Kasumi-1 (cell line): ENCODE measurements at regions not wholly inside any gene's neighbourhood (a gene's known extent, or its start where the extent isn't known, plus 50 kb on each side); places are given as distances from the start of the nearest gene placed in this dataset.
"Not testable (repeated sequence)": the region's sequence is repeated elsewhere in the genome, so short reads cannot be mapped to it uniquely, and the experiment has no call there.

Experiments used
- DNase-seq, 2 experiments: peaks; one replicate each; lab custom pipeline; 2025; lab: John Stamatoyannopoulos, UW

DNA sequence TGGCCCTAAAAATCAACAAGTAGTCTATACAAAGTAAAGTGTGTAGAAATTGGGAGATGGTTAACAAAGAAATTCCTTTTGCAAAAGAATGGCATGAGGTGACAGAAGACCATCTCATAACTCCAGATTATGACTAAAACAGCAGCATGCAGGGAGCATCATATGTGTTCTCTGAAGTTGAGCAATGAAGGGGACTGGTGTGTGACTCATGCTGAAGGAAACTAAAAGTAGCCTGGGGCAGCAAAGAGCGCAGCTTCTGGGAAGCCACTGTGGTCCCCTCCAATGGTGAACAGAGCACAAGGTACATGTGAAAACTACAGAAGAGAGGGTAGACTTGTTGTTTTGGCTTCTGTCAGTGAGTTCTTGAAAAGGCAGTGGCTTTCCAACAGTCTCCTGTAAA lies 133.4 kb downstream of the MACC1 start:
- DNase-seq = peak in 1 of 2 experiments; percentile 0

- DNase-seq = no peak
Measured at GRCh38 chr7:20079080-20079479, 138.1 kb downstream of the MACC1 start.

GRCh38 chr7:20076835-20077234 lies 140.3 kb downstream of the MACC1 start:
- no peak for DNase-seq

DNA sequence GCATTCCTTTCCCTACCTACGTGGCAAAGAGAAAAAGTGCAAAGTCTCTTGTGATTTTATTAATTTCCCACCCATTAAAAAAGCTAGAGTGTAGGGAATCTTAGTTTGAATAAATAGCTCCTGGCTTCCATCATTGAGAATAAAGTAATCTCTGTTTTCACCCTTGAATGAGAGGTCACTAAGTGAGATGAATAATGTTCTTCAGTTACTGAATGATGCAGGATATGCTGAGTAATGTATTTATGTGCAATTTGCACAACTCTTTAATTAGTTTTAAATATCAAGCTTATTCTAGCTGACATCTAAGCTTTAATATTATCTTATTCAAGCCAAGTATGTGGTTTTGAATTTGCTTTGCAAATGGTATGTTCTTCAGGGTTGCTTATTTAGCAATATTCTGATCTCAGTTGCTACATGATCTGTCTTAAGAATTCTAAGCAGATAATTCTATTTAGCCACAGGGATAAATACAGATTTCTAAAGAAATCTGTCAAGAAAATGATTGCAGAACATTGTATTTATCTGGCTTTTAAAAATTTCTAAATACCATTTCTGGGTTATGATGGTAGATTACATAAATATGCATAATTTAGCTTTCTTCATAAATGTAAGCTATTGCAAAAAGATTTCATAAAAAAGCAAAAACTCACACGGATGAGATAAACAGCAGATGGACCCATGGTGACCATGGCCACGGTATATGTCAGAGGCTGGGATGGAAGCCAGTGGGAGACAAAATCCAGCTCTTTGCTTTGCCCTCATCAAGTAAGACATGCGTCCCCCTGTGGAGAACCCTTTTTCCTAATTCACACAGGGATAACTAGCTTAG lies 141.0 kb downstream of the MACC1 start:
- DNase-seq = no peak

DNA sequence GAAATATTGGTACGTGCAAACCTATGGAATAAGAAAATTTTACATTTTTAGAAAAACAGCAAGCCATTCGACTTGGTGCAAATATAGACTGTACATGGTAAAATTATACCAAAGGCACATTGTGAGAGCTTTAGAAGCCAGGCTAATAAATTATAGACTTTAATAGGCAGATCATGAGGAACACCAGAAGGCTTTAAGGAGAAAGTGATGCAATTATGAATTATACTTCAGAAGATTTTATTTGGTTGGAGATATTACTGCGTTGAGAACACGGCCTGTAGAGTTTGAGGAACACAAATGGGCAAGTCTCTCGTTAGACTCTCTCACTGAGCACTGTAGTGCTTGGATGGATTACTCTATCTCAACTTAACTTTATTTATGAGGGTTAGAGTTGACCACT lies 141.7 kb downstream of the MACC1 start:
- no peak for DNase-seq

DNA sequence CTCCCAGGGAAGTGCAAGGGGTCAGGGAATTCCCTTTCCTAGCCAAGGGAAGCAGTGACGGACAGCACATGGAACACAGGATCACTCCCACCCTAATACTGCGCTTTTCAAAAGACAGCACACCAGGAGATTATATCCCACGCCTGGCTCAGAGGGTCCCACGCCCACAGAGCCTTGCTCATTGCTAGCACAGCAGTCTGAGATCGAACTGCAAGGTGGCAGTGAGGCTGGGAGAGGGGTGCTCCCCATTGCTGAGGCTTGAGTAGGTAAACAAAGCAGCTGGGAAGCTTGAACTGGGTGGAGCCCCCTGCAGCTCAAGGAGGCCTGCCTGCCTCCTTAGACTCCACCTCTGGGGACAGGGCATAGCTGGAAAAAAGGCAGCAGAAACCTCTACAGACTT lies 149.2 kb downstream of the MACC1 start:
- not testable (repeated sequence) for DNase-seq

DNA sequence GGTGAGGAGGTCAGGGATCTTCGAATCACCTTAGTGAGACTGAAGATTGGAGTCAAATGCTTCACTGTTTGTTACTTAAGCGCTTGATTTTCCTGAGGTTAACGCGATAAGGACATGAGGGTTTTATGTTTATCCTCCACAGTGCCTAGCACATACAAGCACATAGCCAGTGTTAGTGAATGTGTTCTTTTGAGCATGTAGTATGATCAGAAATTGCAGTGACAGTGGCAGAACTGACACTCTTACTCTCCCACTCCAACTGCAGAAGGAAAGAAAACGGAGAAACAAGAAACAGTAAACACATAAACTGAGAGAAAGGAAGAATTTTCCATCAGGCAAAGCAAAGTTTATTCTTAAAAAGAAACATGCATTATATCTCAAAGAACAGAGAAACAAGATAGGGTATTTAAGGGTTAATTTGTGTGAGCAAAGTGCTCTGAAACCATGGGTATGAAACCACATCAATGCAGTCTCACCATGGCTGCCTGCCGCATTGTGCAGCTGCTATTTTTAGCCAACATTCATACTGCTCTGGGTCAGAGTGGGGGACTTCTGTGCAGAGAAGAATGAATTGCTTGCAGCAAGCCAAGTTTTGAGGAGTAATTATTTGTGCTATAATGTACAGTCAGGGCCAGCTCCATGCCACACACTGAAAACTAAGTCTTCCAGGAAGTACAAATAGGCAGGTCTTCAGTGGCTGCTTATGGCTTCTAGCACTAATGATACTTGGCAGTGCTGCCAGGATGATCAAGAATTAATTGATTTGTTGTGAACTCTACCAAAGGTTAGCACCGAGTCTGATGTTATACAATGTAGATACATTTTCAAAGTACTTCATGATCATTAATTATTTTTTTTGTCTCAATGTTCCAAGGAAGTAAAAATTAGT lies 152.0 kb downstream of the MACC1 start:
- DNase-seq = peak in 1 of 2 experiments; percentile 0

DNA sequence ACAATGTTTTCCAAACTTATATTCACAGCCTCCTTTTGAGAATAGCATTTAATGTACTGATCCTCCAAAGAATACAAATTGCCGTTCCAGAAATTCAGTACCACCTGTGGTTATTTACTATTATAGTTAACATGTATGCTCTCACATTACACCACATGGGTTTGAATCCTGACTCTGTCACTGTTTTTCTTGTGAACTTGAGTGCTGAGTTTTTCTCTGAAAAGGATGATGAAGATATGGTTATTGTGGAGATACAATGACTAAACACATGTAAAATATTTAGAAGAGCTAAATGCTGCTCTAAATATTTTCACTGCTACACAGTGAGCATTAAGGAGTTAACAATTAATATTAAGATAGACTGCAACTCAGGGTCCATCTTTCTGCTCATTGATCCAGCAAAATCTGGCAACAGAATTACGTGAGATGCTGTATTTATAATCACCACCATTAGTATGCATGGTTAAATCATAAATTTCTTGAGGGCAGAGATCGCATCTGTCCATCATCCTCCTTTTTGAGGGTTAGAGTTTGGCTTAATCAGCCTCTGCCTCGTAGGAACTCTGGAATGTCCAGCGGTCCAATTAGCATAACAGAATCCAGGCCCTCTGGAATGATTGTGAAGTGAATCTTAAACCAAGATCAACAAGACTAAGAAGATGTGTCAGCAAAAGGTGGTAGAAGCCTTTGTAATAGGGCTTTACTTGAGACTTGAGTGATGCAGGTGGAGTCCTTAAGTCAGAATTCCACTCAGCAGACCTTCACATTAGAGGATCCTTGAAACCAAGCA lies 152.8 kb downstream of the MACC1 start:
- no peak for DNase-seq

DNA sequence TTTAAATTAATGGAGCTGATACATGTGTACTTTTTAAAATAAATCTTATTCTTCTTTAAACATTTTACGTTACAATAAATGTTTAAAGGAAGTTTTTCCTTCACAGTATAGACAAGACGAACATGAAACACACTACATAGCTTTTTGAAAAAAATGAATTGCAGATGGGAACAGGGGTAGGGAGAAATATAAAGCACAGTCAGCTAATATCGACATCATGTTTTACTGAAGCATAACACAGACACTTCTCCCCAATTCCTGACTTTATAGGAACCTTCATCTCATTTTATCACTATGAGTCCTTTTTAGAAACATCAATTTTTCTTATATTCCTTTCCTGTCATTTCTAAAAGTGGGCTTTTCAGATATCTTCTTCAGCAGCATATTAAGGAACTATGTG lies 153.5 kb downstream of the MACC1 start:
- DNase-seq = no peak

GRCh38 chr7:20062932-20063331 lies 154.3 kb downstream of the MACC1 start:
- no peak for DNase-seq

- DNase-seq = no peak
Measured at GRCh38 chr7:20053334-20054104, 163.7 kb downstream of the MACC1 start.

GRCh38 chr7:20050241-20050966 lies 166.8 kb downstream of the MACC1 start:
- DNase-seq = no peak

GRCh38 chr7:20038676-20039075 lies 178.5 kb downstream of the MACC1 start:
- DNase-seq = no peak

DNA sequence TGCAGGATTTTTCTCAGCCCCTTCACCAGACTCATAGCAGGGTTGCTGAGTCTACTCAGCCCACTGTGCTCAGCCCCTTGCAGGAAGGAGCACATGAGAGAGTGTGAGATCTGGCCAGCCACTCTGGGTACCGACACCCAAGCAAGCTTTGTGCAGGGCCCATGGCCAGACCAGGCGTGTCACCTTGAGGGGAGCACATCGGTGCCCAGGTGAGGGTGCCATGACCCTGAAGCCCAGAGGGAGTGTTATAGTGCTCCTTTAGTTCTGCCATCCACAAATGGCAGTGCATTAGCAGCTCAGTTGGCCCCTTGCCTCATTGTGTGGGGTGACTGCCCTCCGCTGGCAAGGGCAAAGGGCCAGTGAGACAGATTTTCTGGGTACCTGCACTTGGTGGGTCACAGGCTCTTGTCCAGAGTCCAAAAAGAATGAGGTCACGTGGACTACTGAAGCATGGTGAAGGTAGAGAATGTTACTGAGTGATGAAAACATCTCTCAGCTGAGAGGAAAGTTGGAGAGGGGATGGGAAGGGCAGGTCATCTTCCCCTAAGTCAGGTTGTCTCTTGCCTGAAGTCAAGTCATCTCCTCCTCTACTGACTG lies 181.8 kb downstream of the MACC1 start:
- no peak for DNase-seq

GRCh38 chr7:20033621-20034400 lies 183.4 kb downstream of the MACC1 start:
- DNase-seq = no peak

DNA sequence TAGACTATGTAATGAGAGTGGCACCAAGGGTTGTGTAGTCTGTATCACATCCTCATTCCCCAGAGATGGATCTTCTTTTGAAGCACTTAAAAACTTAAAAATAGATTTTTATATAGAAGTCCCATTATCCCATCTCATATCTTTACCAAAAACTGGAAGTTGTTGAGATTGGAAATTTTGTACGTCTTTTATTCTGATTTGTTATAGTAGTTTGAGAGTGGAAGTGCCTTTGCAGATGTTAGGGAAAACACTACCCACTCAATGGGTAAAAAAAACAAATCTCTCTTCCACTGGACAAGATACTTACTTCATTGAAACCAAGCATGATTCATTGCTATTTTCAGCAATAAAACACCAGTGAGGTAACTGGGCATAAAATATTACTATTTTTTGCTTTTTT lies 184.4 kb downstream of the MACC1 start:
- no peak for DNase-seq

DNA sequence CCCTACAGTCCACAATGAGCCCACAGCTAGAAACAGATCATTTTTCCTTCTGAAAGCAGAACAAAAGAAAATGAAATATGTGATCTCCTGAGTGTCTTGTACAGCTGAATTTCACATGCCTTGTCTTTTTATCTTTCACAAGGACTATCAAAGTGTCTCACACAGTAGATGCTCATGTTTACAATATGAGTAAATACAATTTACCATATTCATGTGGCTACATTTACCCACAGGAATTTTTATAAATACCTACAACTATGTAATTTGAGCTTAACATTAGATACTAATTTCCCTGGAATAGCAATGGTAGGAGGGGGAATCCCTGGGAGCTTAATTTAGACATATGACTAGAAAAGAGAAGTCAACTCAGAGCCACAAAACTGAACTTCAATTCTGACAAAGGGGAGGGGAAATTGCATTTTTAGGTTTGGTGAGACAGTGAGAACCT lies 186.2 kb downstream of the MACC1 start:
- DNase-seq = no peak

GRCh38 chr7:20030417-20030816 lies 186.8 kb downstream of the MACC1 start:
- no peak for DNase-seq

DNA sequence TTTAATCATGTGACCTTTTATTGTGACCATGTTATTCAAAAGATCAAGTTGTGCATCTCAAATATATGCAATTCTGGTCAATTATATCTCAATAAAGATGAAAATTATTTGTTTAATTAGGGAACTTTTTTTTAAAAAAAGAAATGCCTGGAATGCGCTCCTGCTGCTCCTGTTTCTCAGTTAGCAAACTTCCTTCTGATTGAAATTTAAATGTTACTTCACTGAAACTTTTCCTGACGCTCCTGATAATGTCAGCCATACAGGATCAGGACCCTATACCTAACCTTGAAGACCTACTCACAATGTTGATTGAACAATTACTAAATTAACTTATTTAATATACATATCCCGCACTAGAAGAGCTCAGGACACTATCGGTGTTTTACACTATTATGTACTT lies 190.4 kb downstream of the MACC1 start:
- no peak for DNase-seq

GRCh38 chr7:20021831-20022230 lies 195.4 kb downstream of the MACC1 start:
- peak; percentile 26 to 32 for DNase-seq
